HepG2 (cell line): ENCODE measurements at regions not wholly inside any gene's neighbourhood (a gene's known extent, or its start where the extent isn't known, plus 50 kb on each side); places are given as distances from the start of the nearest gene placed in this dataset.

Experiments used
- ATAC-seq: fragments of 200-7000 bp; cut with Tn5 transposase; 3 replicates; pipeline ENCODE4 v1.9.1; 2020; ENCODE audit warnings: mild to moderate bottlenecking, moderate library complexity
- BruUV-seq: library from RNA; stranded (reverse); fragments of 400-500 nt; replicated peaks from 2 replicates; lab custom pipeline; 2021; lab: Mats Ljungman, UMichigan
- CTCF ChIA-PET: fragments of 300-600 bp; formaldehyde crosslinking; extraction: SDS; loops from one replicate; lab custom pipeline; 2021; ENCODE audit warnings: low total read pairs, inconsistent platforms, low intra/inter-chr PET ratio; lab: Yijun Ruan, JAX
- POLR2A ChIA-PET: fragments of 350-600 bp; sonication (Branson Sonifier 250); formaldehyde crosslinking; loops from one replicate; lab custom pipeline; 2020; ENCODE audit warnings: antibody characterized with exemption, inconsistent platforms; lab: Yijun Ruan, JAX
- DNase-seq: peaks from one replicate; pipeline ENCODE4 v3.0.0-alpha.2; 2015; ENCODE audit warnings: low spot score
- FAIRE-seq: peaks from 3 replicates; lab custom pipeline; 2011; peaks lifted over from hg19 to GRCh38; lab: Jason Lieb, UNC
- H2AFZ ChIP-seq: one replicate; pipeline ENCODE4 v1.6.1; 2011; ENCODE audit warnings: low read length, inconsistent platforms
- H3K27ac ChIP-seq: fragments of 300-600 bp; 3 replicates; pipeline ENCODE4 v1.8.0; 2011; ENCODE audit warnings: mixed run types, mild to moderate bottlenecking, mixed read lengths, low read length, inconsistent platforms; ENCODE audit not compliant: insufficient read depth; ENCODE audit errors: extremely low read length
- H3K27me3 ChIP-seq, 2 experiments: fragments of 200-600 bp in 1 of 2; 2 replicates in 1 of 2; 3 replicates in 1 of 2; pipeline versions ENCODE4 v1.6.0 to v1.8.0; 2011; ENCODE audit warnings: low read length in 2 of 2, mild to moderate bottlenecking in 2 of 2, moderate library complexity in 2 of 2, inconsistent platforms in 1 of 2; ENCODE audit not compliant: insufficient read depth in 2 of 2, control insufficient read depth in 1 of 2
- H3K36me3 ChIP-seq, 2 experiments: fragments of 200-600 bp in 1 of 2; replicated peaks in 1 of 2; 2 replicates in 1 of 2; 3 replicates in 1 of 2; pipeline versions ENCODE4 v1.5.1 to v1.8.0; 2011; ENCODE audit warnings: low read length in 2 of 2, inconsistent platforms in 1 of 2; ENCODE audit not compliant: insufficient read depth in 2 of 2, control insufficient read depth in 1 of 2
- H3K4me1 ChIP-seq: 2 replicates; pipeline ENCODE4 v1.5.1; 2012; ENCODE audit warnings: low read length, inconsistent platforms; ENCODE audit not compliant: insufficient read depth
- H3K4me2 ChIP-seq: 2 replicates; pipeline ENCODE4 v1.6.0; 2011; ENCODE audit warnings: low read depth, low read length, inconsistent platforms
- H3K4me3 ChIP-seq, 3 experiments: fragments of 200-600 bp in 1 of 3; sonication (generic), shearing (Covaris generic) in 1 of 3; replicated peaks in 1 of 3; 2 replicates each; pipeline ENCODE4 v1.5.1; 2011 to 2016; ENCODE audit warnings: low read length in 3 of 3, inconsistent platforms in 2 of 3, low read depth in 2 of 3, mild to moderate bottlenecking in 2 of 3, control low read depth in 1 of 3, mixed read lengths in 1 of 3; ENCODE audit not compliant: insufficient read depth in 1 of 3
- H3K79me2 ChIP-seq: one replicate; pipeline ENCODE4 v1.6.1; 2011; ENCODE audit warnings: low read length, inconsistent platforms; ENCODE audit not compliant: insufficient read depth
- H3K9ac ChIP-seq: 2 replicates; pipeline ENCODE4 v1.6.0; 2011; ENCODE audit warnings: mild to moderate bottlenecking, low read depth, low read length, inconsistent platforms; ENCODE audit not compliant: insufficient read depth
- H3K9me3 ChIP-seq: 2 replicates; pipeline ENCODE4 v1.5.1; 2012; ENCODE audit warnings: mild to moderate bottlenecking, low read length
- H4K20me1 ChIP-seq: 2 replicates; pipeline ENCODE4 v1.6.0; 2011; ENCODE audit warnings: inconsistent platforms, mild to moderate bottlenecking, low read length, moderate library complexity; ENCODE audit not compliant: insufficient read depth
- ATF1 ChIP-seq: IDR thresholded peaks from 2 replicates; pipeline ENCODE4 v1.6.1; 2016; ENCODE audit warnings: mild to moderate bottlenecking, control low read depth
- CCAR2 ChIP-seq: fragments of 200-400 bp; formaldehyde crosslinking; optimal IDR thresholded peaks from 2 replicates; pipeline ENCODE3; 2018; ENCODE audit warnings: low read depth, mild to moderate bottlenecking, low read length, moderate library complexity
- ELF3 ChIP-seq: IDR thresholded peaks from 2 replicates; pipeline ENCODE4 v1.6.1; 2016; ENCODE audit warnings: missing genetic modification reagents, missing compliant biosample characterization
- KLF13 ChIP-seq: sonication (generic); formaldehyde crosslinking; IDR thresholded peaks from 2 replicates; pipeline ENCODE4 v1.4.0; 2020; ENCODE audit warnings: mild to moderate bottlenecking, missing genetic modification reagents
- PPARG ChIP-seq: conservative IDR thresholded peaks from 2 replicates; pipeline ENCODE4 v1.6.1; 2016; ENCODE audit warnings: missing biosample characterization, missing genetic modification reagents
- SMYD3 ChIP-seq: sonication (generic); formaldehyde crosslinking; IDR thresholded peaks from 2 replicates; pipeline ENCODE4 v1.8.1; 2023; ENCODE audit warnings: mild to moderate bottlenecking, missing genetic modification reagents
- THAP11 ChIP-seq: IDR thresholded peaks from 2 replicates; pipeline ENCODE4 v1.6.1; 2016; ENCODE audit warnings: missing biosample characterization, missing genetic modification reagents
- ZGPAT ChIP-seq: IDR thresholded peaks from 2 replicates; pipeline ENCODE4 v1.6.1; 2016; ENCODE audit warnings: mild to moderate bottlenecking
- ZIK1 ChIP-seq: sonication (generic); formaldehyde crosslinking; IDR thresholded peaks from 2 replicates; pipeline ENCODE4 v1.5.0; 2020; ENCODE audit warnings: mild to moderate bottlenecking, low read depth, missing genetic modification reagents, borderline replicate concordance
- ZMAT5 ChIP-seq: sonication (generic); formaldehyde crosslinking; IDR thresholded peaks from 2 replicates; pipeline ENCODE4 v1.5.0; 2020; ENCODE audit warnings: mild to moderate bottlenecking, low read depth, missing genetic modification reagents, borderline replicate concordance
- ZNF644 ChIP-seq: IDR thresholded peaks from 2 replicates; pipeline ENCODE4 v1.6.1; 2016; ENCODE audit warnings: low read depth
- ZNF710 ChIP-seq: sonication (generic); formaldehyde crosslinking; IDR thresholded peaks from 2 replicates; pipeline ENCODE4 v1.5.0; 2020; ENCODE audit warnings: mild to moderate bottlenecking, missing genetic modification reagents, borderline replicate concordance
- ZNF784 ChIP-seq: sonication (generic); formaldehyde crosslinking; IDR thresholded peaks from 2 replicates; pipeline ENCODE4 v1.5.1; 2020; ENCODE audit warnings: missing genetic modification reagents, mild to moderate bottlenecking, borderline replicate concordance
- ZNF878 ChIP-seq: sonication (generic); formaldehyde crosslinking; IDR thresholded peaks from 2 replicates; pipeline ENCODE4 v1.8.1; 2023; ENCODE audit warnings: mild to moderate bottlenecking, missing genetic modification reagents, moderate library complexity
- ZSCAN9 ChIP-seq: IDR thresholded peaks from 2 replicates; pipeline ENCODE4 v1.6.1; 2016; ENCODE audit warnings: borderline replicate concordance
- in situ Hi-C: cut with HindIII; loops from 2 replicates; pipeline ENCODE4 v1.10.0; 2017; ENCODE audit warnings: low pct_unique_long_range_greater_than_20kb; ENCODE audit not compliant: extremely low pct_ligation_motif_present
- intact Hi-C: fragments of 100-400 bp; cut with micrococcal nuclease; formaldehyde crosslinking; loops from one replicate; pipeline ENCODE4 v1.10.0; 2022; ENCODE audit not compliant: unreplicated experiment

GRCh38 chr2:160794926-160795325 is 301.3 kb upstream of the RBMS1 start (continued):
- TF ChIP-seq ZNF878 (CRISPR knock-in tag) (no peak), SMYD3 (no peak), ZIK1 (CRISPR knock-in tag) (no peak), PPARG (CRISPR knock-in tag) (no peak), ZSCAN9 (no peak), CCAR2 (no peak), ZMAT5 (CRISPR knock-in tag) (no peak), ELF3 (CRISPR knock-in tag) (no peak), ZGPAT (CRISPR knock-in tag) (no peak), ZNF784 (CRISPR knock-in tag) (no peak)

- H3K27ac ChIP-seq: no peak overlapping the region
- no peak for DNase-seq
- TF ChIP-seq KLF13 (CRISPR knock-in tag): no peak
- no peak for TF ChIP-seq ATF1 (CRISPR knock-in tag)
- TF ChIP-seq ZNF644 (CRISPR knock-in tag): no peak
- TF ChIP-seq THAP11 (CRISPR knock-in tag): no peak
- TF ChIP-seq ZNF710 (CRISPR knock-in tag): no peak
- no peak overlapping the region for H2AFZ ChIP-seq
- H3K4me1 ChIP-seq: no peaks in the 10 kb centered on the region
- POLR2A ChIA-PET: no interaction called here
- H4K20me1 ChIP-seq: no peaks in the 10 kb centered on the region
- H3K4me3 ChIP-seq: no peak overlapping the region
- peaks cover 15% of the 10 kb centered on the region; the same call in 1 of the 2 replicates for H3K9me3 ChIP-seq
- no peak for FAIRE-seq
- H3K4me2 ChIP-seq: no peak overlapping the region
- no TSS peak for BruUV-seq
- intact Hi-C loops (no loop called here), in situ Hi-C loops (no loop called here)
- no peak for ATAC-seq
- CTCF ChIA-PET: no interaction called here
- H3K36me3 ChIP-seq: no peaks in the 10 kb centered on the region
- no peaks in the 10 kb centered on the region for H3K79me2 ChIP-seq
- H3K27me3 ChIP-seq: no peaks in the 10 kb centered on the region
- H3K9ac ChIP-seq: no peak overlapping the region
Measured at GRCh38 chr2:160803881-160804280, 310.3 kb upstream of the RBMS1 start.
